Trophoblast cell (in vitro differentiated cells and primary cell): ENCODE measurements at regions not wholly inside any gene's neighbourhood (a gene's known extent, or its start where the extent isn't known, plus 50 kb on each side); places are given as distances from the start of the nearest gene placed in this dataset.

Experiments
- DNase-seq, 2 donors: peaks; one replicate each; pipeline ENCODE4 v3.0.0-alpha.2; 2016
- H2AFZ ChIP-seq: 2 replicates; pipeline ENCODE4 v1.6.1; 2013; ENCODE audit warnings: low read length, moderate library complexity, mild to moderate bottlenecking; ENCODE audit not compliant: insufficient read depth, poor library complexity
- H2AK5ac ChIP-seq: 2 replicates; pipeline ENCODE4 v1.6.1; 2013; ENCODE audit warnings: mild to moderate bottlenecking, low read length
- H2BK120ac ChIP-seq: 2 replicates; pipeline ENCODE4 v1.6.1; 2013; ENCODE audit warnings: low read length, mild to moderate bottlenecking, moderate library complexity; ENCODE audit not compliant: insufficient read depth, poor library complexity
- H2BK12ac ChIP-seq: 2 replicates; pipeline ENCODE4 v1.6.1; 2013; ENCODE audit warnings: mild to moderate bottlenecking, low read length, moderate library complexity
- H2BK5ac ChIP-seq: 2 replicates; pipeline ENCODE4 v1.6.1; 2013; ENCODE audit warnings: low read length, low read depth, moderate library complexity, mild to moderate bottlenecking; ENCODE audit not compliant: poor library complexity
- H3K14ac ChIP-seq: 2 replicates; pipeline ENCODE4 v1.6.1; 2013; ENCODE audit warnings: mild to moderate bottlenecking, low read length
- H3K18ac ChIP-seq: 2 replicates; pipeline ENCODE4 v1.6.1; 2013; ENCODE audit warnings: mild to moderate bottlenecking, low read length
- H3K23ac ChIP-seq: 2 replicates; pipeline ENCODE4 v1.6.1; 2013; ENCODE audit warnings: low read length
- H3K27ac ChIP-seq: 2 replicates; pipeline ENCODE4 v1.5.1; 2013; ENCODE audit warnings: low read depth, mild to moderate bottlenecking, inconsistent platforms, low read length, moderate library complexity
- H3K27me3 ChIP-seq: 2 replicates; pipeline ENCODE4 v1.6.1; 2013; ENCODE audit warnings: inconsistent platforms, mild to moderate bottlenecking, low read length, moderate library complexity; ENCODE audit not compliant: insufficient read depth
- H3K36me3 ChIP-seq, 2 experiments: 1 replicate in 1 of 2; 2 replicates in 1 of 2; pipeline ENCODE4 v1.6.1; 2013; ENCODE audit warnings: low read length in 2 of 2, mild to moderate bottlenecking in 2 of 2, moderate library complexity in 1 of 2; ENCODE audit not compliant: insufficient read depth in 2 of 2, control insufficient read depth in 1 of 2
- H3K4ac ChIP-seq: 2 replicates; pipeline ENCODE4 v1.6.1; 2013; ENCODE audit warnings: low read depth, mild to moderate bottlenecking, low read length, moderate library complexity
- H3K4me1 ChIP-seq, 2 experiments: 1 replicate in 1 of 2; 2 replicates in 1 of 2; pipeline ENCODE4 v1.6.1; 2013; ENCODE audit warnings: low read length in 2 of 2, mild to moderate bottlenecking in 2 of 2, moderate library complexity in 1 of 2; ENCODE audit not compliant: insufficient read depth in 2 of 2, control insufficient read depth in 1 of 2
- H3K4me2 ChIP-seq: 2 replicates; pipeline ENCODE4 v1.6.1; 2013; ENCODE audit warnings: inconsistent platforms, mild to moderate bottlenecking, low read length, moderate library complexity
- H3K4me3 ChIP-seq: 2 replicates; pipeline ENCODE4 v1.5.1; 2013; ENCODE audit warnings: mild to moderate bottlenecking, low read depth, low read length, inconsistent platforms
- H3K79me1 ChIP-seq: one replicate; pipeline ENCODE4 v1.6.1; 2013; ENCODE audit warnings: low read length
- H3K79me2 ChIP-seq: 2 replicates; pipeline ENCODE4 v1.6.1; 2013; ENCODE audit warnings: low read length, mild to moderate bottlenecking; ENCODE audit not compliant: control insufficient read depth, insufficient read depth, poor library complexity
- H3K9ac ChIP-seq: 2 replicates; pipeline ENCODE4 v1.6.1; 2013; ENCODE audit warnings: mild to moderate bottlenecking, low read length
- H3K9me3 ChIP-seq: 2 replicates; pipeline ENCODE4 v1.6.1; 2013; ENCODE audit warnings: low read depth, mild to moderate bottlenecking, control low read depth, inconsistent platforms, low read length; ENCODE audit not compliant: insufficient read depth
- H4K12ac ChIP-seq: 2 replicates; pipeline ENCODE4 v1.6.1; 2013; ENCODE audit warnings: low read depth, mild to moderate bottlenecking, low read length, moderate library complexity
- H4K8ac ChIP-seq: 2 replicates; pipeline ENCODE4 v1.6.1; 2013; ENCODE audit warnings: low read depth, mild to moderate bottlenecking, low read length, moderate library complexity
- H4K91ac ChIP-seq: one replicate; pipeline ENCODE4 v1.6.1; 2013; ENCODE audit warnings: low read depth, mild to moderate bottlenecking, low read length, moderate library complexity
- WGBS: extraction: QIAGEN DNeasy Blood & Tissue Kit; methylation state at CpG from one replicate; pipeline ENCODE4 v1.1.7; 2013; ENCODE audit warnings: missing lambda C conversion rate; ENCODE audit not compliant: insufficient read length, insufficient coverage; ENCODE audit errors: extremely low coverage; 5-methylcytosine and 5-hydroxymethylcytosine counted together

GRCh38 chrX:42463706-42464490 lies 314.1 kb downstream of the PPP1R2C start:
- no peak overlapping the region for H2AFZ ChIP-seq
- H4K91ac ChIP-seq: no peak overlapping the region
- H3K4me2 ChIP-seq: no peak overlapping the region
- H3K79me2 ChIP-seq: no peaks in the 10 kb centered on the region
- no peak overlapping the region for H2BK12ac ChIP-seq
- no peak overlapping the region for H3K14ac ChIP-seq
- no peak overlapping the region for H3K27ac ChIP-seq
- no peak for DNase-seq
- H2BK5ac ChIP-seq: no peak overlapping the region
- H4K12ac ChIP-seq: no peak overlapping the region
- H3K23ac ChIP-seq: no peak overlapping the region
- no peaks in the 10 kb centered on the region for H3K4me1 ChIP-seq
- H3K4ac ChIP-seq: no peak overlapping the region
- no peak overlapping the region for H3K4me3 ChIP-seq
- no CpG with 5 or more reads among the region's 4 CpGs for WGBS
- no peak overlapping the region for H2AK5ac ChIP-seq
- H4K8ac ChIP-seq: no peak overlapping the region
- H2BK120ac ChIP-seq: no peak overlapping the region
- H3K9ac ChIP-seq: no peak overlapping the region
- no peaks in the 10 kb centered on the region for H3K36me3 ChIP-seq
- no peaks in the 10 kb centered on the region for H3K9me3 ChIP-seq
- H3K18ac ChIP-seq: no peak overlapping the region
- H3K79me1 ChIP-seq: no peaks in the 10 kb centered on the region
- H3K27me3 ChIP-seq: no peaks in the 10 kb centered on the region

GRCh38 chrX:42462917-42463316 lies 315.0 kb downstream of the PPP1R2C start:
- H3K9ac ChIP-seq: no peak overlapping the region

DNA sequence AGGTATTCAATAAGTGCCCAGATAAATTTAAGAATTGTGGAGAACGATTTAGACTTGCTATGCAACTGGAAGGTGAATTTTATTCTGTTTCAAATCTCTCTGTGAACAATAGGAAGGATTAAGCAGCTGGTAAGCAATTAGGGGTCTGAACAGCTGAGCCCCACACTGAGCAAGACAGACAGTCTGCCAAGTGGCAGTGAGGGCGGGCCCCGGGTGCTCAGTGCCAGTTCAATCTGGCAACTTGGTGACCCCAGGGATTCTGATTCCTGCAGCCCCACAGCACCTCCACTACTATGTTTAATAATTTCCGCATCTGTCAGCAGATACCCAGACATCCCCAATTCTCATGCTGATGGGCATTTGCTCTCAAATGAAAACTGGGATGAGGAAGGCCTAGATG lies 317.3 kb downstream of the PPP1R2C start:
- H4K91ac ChIP-seq: no peak overlapping the region
- H3K18ac ChIP-seq: no peak overlapping the region
- no peak overlapping the region for H3K9ac ChIP-seq
- no peaks in the 10 kb centered on the region for H3K79me1 ChIP-seq
- H2AK5ac ChIP-seq: no peak overlapping the region
- no peaks in the 10 kb centered on the region for H3K9me3 ChIP-seq
- no peaks in the 10 kb centered on the region for H3K79me2 ChIP-seq
- H3K4me3 ChIP-seq: no peak overlapping the region
- no peak overlapping the region for H3K14ac ChIP-seq
- H3K4me2 ChIP-seq: no peak overlapping the region
- H3K36me3 ChIP-seq: no peaks in the 10 kb centered on the region
- WGBS: no CpG with 5 or more reads among the region's 4 CpGs
- H4K8ac ChIP-seq: no peak overlapping the region
- H3K27ac ChIP-seq: no peak overlapping the region
- no peak overlapping the region for H3K23ac ChIP-seq
- H3K27me3 ChIP-seq: no peaks in the 10 kb centered on the region
- no peak overlapping the region for H3K4ac ChIP-seq
- H2BK5ac ChIP-seq: no peak overlapping the region
- H2BK120ac ChIP-seq: no peak overlapping the region
- DNase-seq: no peak
- H2BK12ac ChIP-seq: no peak overlapping the region
- H2AFZ ChIP-seq: no peak overlapping the region
- H4K12ac ChIP-seq: no peak overlapping the region
- H3K4me1 ChIP-seq: no peaks in the 10 kb centered on the region

More at GRCh38 chrX:42462917-42463316, 315.0 kb downstream of the PPP1R2C start:
- H3K79me1 ChIP-seq: no peaks in the 10 kb centered on the region
- no peak overlapping the region for H2AK5ac ChIP-seq
- H3K9me3 ChIP-seq: no peaks in the 10 kb centered on the region
- no peak overlapping the region for H3K4ac ChIP-seq
- DNase-seq: no peak
- no peak overlapping the region for H3K14ac ChIP-seq
- H4K91ac ChIP-seq: no peak overlapping the region
- H3K36me3 ChIP-seq: no peaks in the 10 kb centered on the region
- no peaks in the 10 kb centered on the region for H3K4me1 ChIP-seq
- no peak overlapping the region for H3K18ac ChIP-seq
- H2AFZ ChIP-seq: no peak overlapping the region
- no peak overlapping the region for H2BK12ac ChIP-seq
- no peak overlapping the region for H3K4me2 ChIP-seq
- no peak overlapping the region for H2BK120ac ChIP-seq
- H3K23ac ChIP-seq: no peak overlapping the region
- no peak overlapping the region for H2BK5ac ChIP-seq
- H3K4me3 ChIP-seq: no peak overlapping the region
- no peaks in the 10 kb centered on the region for H3K27me3 ChIP-seq
- no peaks in the 10 kb centered on the region for H3K79me2 ChIP-seq
- H4K8ac ChIP-seq: no peak overlapping the region
- H4K12ac ChIP-seq: no peak overlapping the region
- no peak overlapping the region for H3K27ac ChIP-seq

DNA sequence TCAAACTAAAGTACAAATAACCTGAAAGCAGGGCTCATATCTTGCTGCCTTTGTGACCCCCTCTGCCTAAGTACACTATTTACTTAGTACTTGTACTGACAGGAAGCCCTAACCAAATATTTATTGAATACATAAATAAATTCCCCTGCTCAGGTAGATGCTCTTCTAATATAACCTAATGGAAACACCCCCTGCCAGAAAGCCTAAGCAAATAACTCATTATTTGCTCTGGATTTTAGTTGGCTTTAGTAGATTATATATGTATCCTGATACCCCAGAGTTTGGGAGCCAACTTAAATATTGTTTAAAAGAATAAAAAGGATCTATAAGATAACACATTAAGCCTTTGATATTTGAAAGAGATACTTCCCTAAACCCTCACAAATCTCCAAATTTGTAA lies 318.2 kb downstream of the PPP1R2C start:
- Histone ChIP-seq H2AK5ac (no peak overlapping the region), H3K36me3 (no peaks in the 10 kb centered on the region), H2BK12ac (no peak overlapping the region), H3K4me1 (no peaks in the 10 kb centered on the region), H3K18ac (no peak overlapping the region), H3K4me3 (no peak overlapping the region), H3K23ac (no peak overlapping the region), H4K91ac (no peak overlapping the region), H2BK5ac (no peak overlapping the region), H3K9ac (no peak overlapping the region), H3K79me2 (no peaks in the 10 kb centered on the region), H4K12ac (no peak overlapping the region), H3K27ac (no peak overlapping the region), H4K8ac (no peak overlapping the region), H3K79me1 (no peaks in the 10 kb centered on the region), H3K4me2 (no peak overlapping the region), H3K27me3 (no peaks in the 10 kb centered on the region), H3K4ac (no peak overlapping the region), H2BK120ac (no peak overlapping the region), H3K14ac (no peak overlapping the region), H3K9me3 (no peaks in the 10 kb centered on the region), H2AFZ (no peak overlapping the region)
- DNase-seq: no peak
